ENCODE measurements at regions not wholly inside any gene's neighbourhood (a gene's known extent, or its start where the extent isn't known, plus 50 kb on each side); places are given as distances from the start of the nearest gene placed in this dataset.

GRCh38 chr21:22892028-22892427 lies 1893.8 kb downstream of the NCAM2 start:
- TF ChIP-seq CTCF (IDR thresholded peaks at IDR 0.05; ENCODE audit: insufficient read depth, low read depth, low read length) (no peak), EZH2 (IDR thresholded peaks at IDR 0.05; ENCODE audit: insufficient read depth, low read length) (no peak)

All from astrocyte (in vitro differentiated cells and primary cell).